Ishikawa (cell line): ENCODE measurements at regions not wholly inside any gene's neighbourhood (a gene's known extent, or its start where the extent isn't known, plus 50 kb on each side); places are given as distances from the start of the nearest gene placed in this dataset.
A peak's percentile ranks its signal among the peaks of the same experiment; 100 is the strongest.

Experiments
- CEBPB ChIP-seq: IDR thresholded peaks from 2 replicates; pipeline ENCODE4 v1.6.1; 2012
- CREB1 ChIP-seq: IDR thresholded peaks from 2 replicates; pipeline ENCODE4 v1.6.1; 2012; ENCODE audit warnings: low read depth
- EGR1 ChIP-seq: IDR thresholded peaks from 2 replicates; pipeline ENCODE4 v1.6.1; 2012
- EP300 ChIP-seq: IDR thresholded peaks from 2 replicates; pipeline ENCODE4 v1.6.1; 2012; ENCODE audit warnings: borderline replicate concordance
- FOXM1 ChIP-seq: IDR thresholded peaks from 2 replicates; pipeline ENCODE4 v1.6.1; 2012; ENCODE audit warnings: low read depth, borderline replicate concordance
- NFIC ChIP-seq: IDR thresholded peaks from 2 replicates; pipeline ENCODE4 v1.6.1; 2012
- RAD21 ChIP-seq: IDR thresholded peaks from 2 replicates; pipeline ENCODE4 v1.6.1; 2012; ENCODE audit warnings: low read depth
- REST ChIP-seq: IDR thresholded peaks from 2 replicates; pipeline ENCODE4 v1.6.1; 2012; ENCODE audit warnings: low read depth, mild to moderate bottlenecking
- TAF1 ChIP-seq: IDR thresholded peaks from 2 replicates; pipeline ENCODE4 v1.6.1; 2012; ENCODE audit warnings: low read depth, mild to moderate bottlenecking
- TCF12 ChIP-seq: IDR thresholded peaks from 2 replicates; pipeline ENCODE4 v1.6.1; 2012; ENCODE audit warnings: low read depth
- TEAD4 ChIP-seq: IDR thresholded peaks from 2 replicates; pipeline ENCODE4 v1.6.1; 2012
- USF1 ChIP-seq: IDR thresholded peaks from 2 replicates; pipeline ENCODE4 v1.6.1; 2012
- YY1 ChIP-seq: IDR thresholded peaks from 2 replicates; pipeline ENCODE4 v1.6.1; 2012; ENCODE audit warnings: low read depth
- ZBTB7A ChIP-seq: IDR thresholded peaks from 2 replicates; pipeline ENCODE4 v1.6.1; 2012; ENCODE audit warnings: low read depth
- TF ChIP-seq, protein P1 (sequence below): IDR thresholded peaks from 2 replicates; pipeline ENCODE4 v1.6.1; 2012

DNA sequence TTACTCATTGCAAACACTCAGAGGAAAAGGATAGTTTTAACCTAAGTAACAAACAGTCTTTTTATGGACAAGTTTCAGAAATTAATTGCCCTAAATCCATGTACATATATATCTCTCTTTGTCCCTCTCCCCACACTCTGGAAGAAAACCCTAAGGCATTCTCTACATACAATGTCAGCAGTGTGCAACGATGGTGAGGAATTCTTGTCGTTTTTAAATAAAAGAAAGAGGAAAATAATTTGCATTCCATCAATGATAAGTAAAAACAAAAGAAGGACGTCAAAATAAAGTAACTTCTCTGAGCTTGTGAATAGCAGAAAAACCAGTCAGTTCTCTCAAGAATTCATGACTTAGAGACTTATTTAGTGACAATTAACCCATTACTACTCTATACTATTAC is 550.5 kb upstream of the DIPK2B start:
- TF ChIP-seq USF1 (no peak), TAF1 (no peak), EP300 (no peak), RAD21 (no peak), CREB1 (no peak), REST (no peak), ZBTB7A (no peak), TCF12 (no peak)
- TF ChIP-seq, protein P1, sequence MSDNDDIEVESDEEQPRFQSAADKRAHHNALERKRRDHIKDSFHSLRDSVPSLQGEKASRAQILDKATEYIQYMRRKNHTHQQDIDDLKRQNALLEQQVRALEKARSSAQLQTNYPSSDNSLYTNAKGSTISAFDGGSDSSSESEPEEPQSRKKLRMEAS, result no peak

DNA sequence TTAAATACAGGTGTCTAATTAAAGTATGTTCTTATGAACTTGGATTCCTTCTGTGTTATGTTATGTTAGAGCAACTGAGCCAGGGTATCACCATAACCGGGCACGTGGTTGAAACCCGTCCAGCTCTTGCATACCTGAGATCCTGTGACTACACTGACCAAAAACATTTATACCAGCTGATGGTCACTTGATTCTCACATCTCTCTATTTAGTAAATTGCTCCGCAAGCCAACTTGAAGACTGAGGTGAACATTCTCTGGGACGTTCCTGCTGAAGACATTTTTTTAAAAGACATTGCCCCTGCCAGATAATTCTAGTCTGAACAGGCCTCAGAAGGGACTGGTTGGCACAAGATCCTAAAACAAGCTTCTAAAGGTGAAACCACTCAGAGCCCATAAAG is 550.0 kb upstream of the DIPK2B start:
- TF ChIP-seq FOXM1 (no peak), USF1 (peak; percentile 53), TEAD4 (no peak), NFIC (no peak), REST (no peak), RAD21 (no peak), YY1 (no peak), CREB1 (no peak), ZBTB7A (no peak)
- TF ChIP-seq, protein P1, result peak; percentile 48; the same call in 1 of the 2 replicates

GRCh38 chrX:45749375-45749774 is 548.7 kb upstream of the DIPK2B start:
- TF ChIP-seq RAD21, result peak; percentile 21; the same call in 1 of the 2 replicates
- no peak for TF ChIP-seq FOXM1

GRCh38 chrX:45748369-45748774 is 547.7 kb upstream of the DIPK2B start:
- no peak for TF ChIP-seq RAD21
- TF ChIP-seq NFIC, result no peak
- TF ChIP-seq, protein P1, result no peak
- no peak for TF ChIP-seq EP300

DNA sequence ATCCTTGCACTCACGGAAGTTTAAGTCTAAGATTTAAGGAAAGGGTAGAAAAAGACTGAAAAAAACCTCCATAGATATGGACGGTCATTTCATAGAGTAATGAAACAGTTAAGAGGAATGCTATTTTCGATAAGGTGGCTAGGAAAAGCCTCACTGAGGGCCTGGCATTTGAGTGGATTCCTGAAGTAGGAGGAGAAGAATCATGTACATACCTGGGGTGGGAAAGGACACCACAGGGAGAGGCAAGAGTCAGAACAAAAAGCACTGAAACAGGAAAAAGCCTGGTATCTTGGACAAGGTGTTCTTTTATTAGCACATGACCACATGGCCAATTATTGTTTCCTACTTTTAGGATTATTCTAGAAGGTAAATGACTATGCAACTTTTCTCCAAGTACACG is 547.2 kb upstream of the DIPK2B start:
- TF ChIP-seq TEAD4 (peak; percentile 55), YY1 (no peak), NFIC (no peak), EGR1 (no peak)

DNA sequence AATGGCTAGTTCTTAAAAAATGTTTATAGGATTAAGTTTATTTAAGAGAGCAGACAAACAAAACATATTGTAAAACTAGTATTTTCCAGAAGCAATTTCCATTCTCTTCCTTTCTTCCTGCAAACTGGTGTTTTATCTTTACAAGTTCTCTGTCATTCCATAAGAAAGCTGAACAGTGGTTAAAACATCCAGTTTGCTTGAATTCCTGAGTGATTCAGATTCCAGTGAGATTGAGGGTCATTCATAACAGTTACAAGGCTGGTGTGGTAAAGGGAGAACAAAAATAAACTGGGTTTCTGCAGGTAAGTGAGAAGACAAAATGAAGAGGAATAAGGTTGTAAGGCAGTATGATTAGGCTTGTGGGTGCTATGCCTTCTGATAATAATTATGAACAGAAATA is 544.8 kb upstream of the DIPK2B start:
- TF ChIP-seq TEAD4 (no peak), RAD21 (no peak)

DNA sequence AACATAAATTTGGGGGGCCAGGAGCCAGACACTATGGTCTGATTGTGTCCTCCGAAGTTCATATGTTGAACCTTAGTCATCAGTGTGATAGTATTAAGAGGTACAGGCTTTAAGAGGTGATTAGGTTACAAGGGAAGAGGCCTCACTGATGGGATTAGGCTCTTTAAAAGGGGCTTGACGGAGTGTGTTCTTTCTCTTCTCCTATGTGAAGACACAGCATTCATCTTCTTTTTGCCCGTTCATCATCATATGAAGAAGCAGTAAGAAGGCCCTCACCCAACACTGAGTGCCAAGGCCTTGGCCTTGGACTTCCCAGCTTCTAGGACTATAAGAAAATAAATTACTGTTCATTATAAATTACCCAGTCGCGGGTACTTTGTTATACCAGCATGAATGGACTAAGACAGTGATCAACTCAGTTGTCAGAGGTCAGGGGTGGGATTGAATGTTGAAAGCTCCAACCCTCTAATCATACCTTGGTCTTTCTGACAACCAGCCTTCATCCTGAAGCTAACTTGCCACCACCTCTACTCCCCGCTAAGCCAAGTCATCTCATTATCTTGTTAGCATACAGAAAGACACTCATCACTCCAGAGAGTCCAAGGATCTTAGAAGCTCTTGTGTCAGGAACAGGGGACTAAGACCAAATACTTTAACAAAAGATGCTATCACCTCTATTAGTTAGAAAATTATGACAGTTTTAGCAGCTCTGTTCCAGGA is 543.4 kb upstream of the DIPK2B start:
- TF ChIP-seq USF1 (no peak), CEBPB (no peak), EGR1 (no peak), NFIC (no peak)
